ENCODE measurements at regions not wholly inside any gene's neighbourhood (a gene's known extent, or its start where the extent isn't known, plus 50 kb on each side); places are given as distances from the start of the nearest gene placed in this dataset.

- no peaks in the 10 kb centered on the region for H3K79me2 ChIP-seq (ENCODE audit: insufficient read depth, low read length)
These were observed 97.9 kb upstream of the TSHZ2 start for GRCh38 chr20:52874241-52874640.

GRCh38 chr20:52869698-52870501, 102.3 kb upstream of the TSHZ2 start:
- Histone ChIP-seq H3K4me3 (ENCODE audit: low read depth in 1 of 2, low read length in 2 of 2) (no peak overlapping the region), H3K9ac (ENCODE audit: low read depth, low read length) (no peak overlapping the region), H3K4me2 (ENCODE audit: insufficient read depth, low read length) (no peak overlapping the region), H4K20me1 (ENCODE audit: insufficient read depth, low read length) (no peaks in the 10 kb centered on the region), H3K27me3 (ENCODE audit: insufficient read depth, low read length, poor library complexity) (peaks cover 26% of the 10 kb centered on the region), H3K9me3 (ENCODE audit: insufficient read depth, low read length, severe bottlenecking) (no peaks in the 10 kb centered on the region), H3K79me2 (ENCODE audit: insufficient read depth, low read length) (no peaks in the 10 kb centered on the region), H3K4me1 (ENCODE audit: insufficient read depth, low read length) (no peaks in the 10 kb centered on the region), H2AFZ (ENCODE audit: low read depth, low read length) (no peak overlapping the region), H3K27ac (ENCODE audit: low read length) (no peak overlapping the region), H3K36me3 (ENCODE audit: insufficient read depth, low read length) (no peaks in the 10 kb centered on the region)
- TF ChIP-seq EZH2 (IDR thresholded peaks at IDR 0.05; ENCODE audit: borderline replicate concordance, low read depth, low read length, severe bottlenecking), result no peak
- no peak for TF ChIP-seq CTCF (IDR thresholded peaks at IDR 0.05; ENCODE audit: borderline replicate concordance, extremely low read depth, low read length, poor library complexity, severe bottlenecking)
- no peak for ATAC-seq (ENCODE audit: insufficient read depth, low read depth)
- DNase-seq, result no peak

More at GRCh38 chr20:52874241-52874640, 97.9 kb upstream of the TSHZ2 start:
- Histone ChIP-seq H3K36me3 (ENCODE audit: insufficient read depth, low read length) (no peaks in the 10 kb centered on the region), H3K4me1 (ENCODE audit: insufficient read depth, low read length) (no peaks in the 10 kb centered on the region), H4K20me1 (ENCODE audit: insufficient read depth, low read length) (no peaks in the 10 kb centered on the region), H3K9me3 (ENCODE audit: insufficient read depth, low read length, severe bottlenecking) (no peaks in the 10 kb centered on the region), H3K4me3 (ENCODE audit: low read depth in 1 of 2, low read length in 2 of 2) (no peak overlapping the region), H3K27ac (ENCODE audit: low read length) (no peak overlapping the region), H3K4me2 (ENCODE audit: insufficient read depth, low read length) (no peak overlapping the region), H2AFZ (ENCODE audit: low read depth, low read length) (no peak overlapping the region), H3K27me3 (ENCODE audit: insufficient read depth, low read length, poor library complexity) (peaks cover 5% of the 10 kb centered on the region), H3K9ac (ENCODE audit: low read depth, low read length) (no peak overlapping the region)
- ATAC-seq (ENCODE audit: insufficient read depth, low read depth), result no peak
- no peak for DNase-seq
- TF ChIP-seq CTCF (IDR thresholded peaks at IDR 0.05; ENCODE audit: borderline replicate concordance, extremely low read depth, low read length, poor library complexity, severe bottlenecking), result no peak
- TF ChIP-seq EZH2 (IDR thresholded peaks at IDR 0.05; ENCODE audit: borderline replicate concordance, low read depth, low read length, severe bottlenecking), result no peak

- Histone ChIP-seq H3K79me2 (ENCODE audit: insufficient read depth, low read length) (no peaks in the 10 kb centered on the region), H2AFZ (ENCODE audit: low read depth, low read length) (no peak overlapping the region), H3K9me3 (ENCODE audit: insufficient read depth, low read length, severe bottlenecking) (no peaks in the 10 kb centered on the region), H3K36me3 (ENCODE audit: insufficient read depth, low read length) (no peaks in the 10 kb centered on the region), H3K9ac (ENCODE audit: low read depth, low read length) (no peak overlapping the region), H3K27me3 (ENCODE audit: insufficient read depth, low read length, poor library complexity) (peaks cover 28% of the 10 kb centered on the region), H3K27ac (ENCODE audit: low read length) (no peak overlapping the region), H3K4me2 (ENCODE audit: insufficient read depth, low read length) (no peak overlapping the region), H4K20me1 (ENCODE audit: insufficient read depth, low read length) (no peaks in the 10 kb centered on the region), H3K4me3 (ENCODE audit: low read depth in 1 of 2, low read length in 2 of 2) (no peak overlapping the region), H3K4me1 (ENCODE audit: insufficient read depth, low read length) (no peaks in the 10 kb centered on the region)
- no peak for DNase-seq
- TF ChIP-seq CTCF (IDR thresholded peaks at IDR 0.05; ENCODE audit: borderline replicate concordance, extremely low read depth, low read length, poor library complexity, severe bottlenecking), result no peak
- no peak for TF ChIP-seq EZH2 (IDR thresholded peaks at IDR 0.05; ENCODE audit: borderline replicate concordance, low read depth, low read length, severe bottlenecking)
- no peak for ATAC-seq (ENCODE audit: insufficient read depth, low read depth)
These were observed 102.9 kb upstream of the TSHZ2 start for GRCh38 chr20:52869276-52869675.
